PC-9 (cell line): ENCODE measurements at regions not wholly inside any gene's neighbourhood (a gene's known extent, or its start where the extent isn't known, plus 50 kb on each side); places are given as distances from the start of the nearest gene placed in this dataset.

Experiments
- BruUV-seq: library from RNA; stranded (reverse); fragments of 400-500 nt; replicated peaks from 2 replicates; lab custom pipeline; 2021; lab: Mats Ljungman, UMichigan
- CTCF ChIA-PET: fragments of 300-600 bp; sonication (Branson Sonifier 250); formaldehyde crosslinking; loops from one replicate; lab custom pipeline; 2022; ENCODE audit warnings: antibody characterized with exemption; lab: Charles Lee
- POLR2A ChIA-PET: fragments of 300-600 bp; sonication (Branson Sonifier 250); formaldehyde crosslinking; loops from one replicate; lab custom pipeline; 2022; ENCODE audit warnings: antibody characterized with exemption; ENCODE audit not compliant: unreplicated experiment; lab: Charles Lee
- DNase-seq, 2 experiments: peaks; one replicate each; pipeline versions ENCODE4 v3.0.0 to v3.0.0-alpha.2; 2015 to 2022; ENCODE audit warnings: mixed read lengths in 1 of 2
- H2AFZ ChIP-seq: fragments of 200-600 bp; sonication (generic); 2 replicates; pipeline ENCODE4 v1.8.1; 2017; ENCODE audit warnings: antibody characterized with exemption
- H3F3A ChIP-seq: fragments of 200-600 bp; sonication (generic); 2 replicates; pipeline ENCODE4 v1.8.1; 2017; ENCODE audit warnings: antibody characterized with exemption, mild to moderate bottlenecking, low read depth; ENCODE audit not compliant: insufficient read depth
- H3K27ac ChIP-seq: fragments of 200-600 bp; sonication (generic); 2 replicates; pipeline ENCODE4 v1.6.1; 2016; ENCODE audit warnings: mixed run types
- H3K27me3 ChIP-seq: fragments of 200-600 bp; sonication (generic); 2 replicates; pipeline ENCODE4 v1.6.1; 2016; ENCODE audit warnings: low read depth, mixed run types; ENCODE audit not compliant: insufficient read depth
- H3K36me3 ChIP-seq: fragments of 200-600 bp; sonication (generic); 2 replicates; pipeline ENCODE4 v1.6.1; 2016; ENCODE audit warnings: low read depth, mixed run types
- H3K4me1 ChIP-seq: fragments of 200-600 bp; sonication (generic); replicated peaks from 2 replicates; pipeline ENCODE4 v1.6.1; 2016; ENCODE audit warnings: mixed run types; ENCODE audit not compliant: insufficient read depth
- H3K4me2 ChIP-seq: fragments of 200-600 bp; sonication (generic); 2 replicates; pipeline ENCODE4 v1.6.1; 2017; ENCODE audit warnings: mixed run types
- H3K4me3 ChIP-seq: fragments of 200-600 bp; sonication (generic); 2 replicates; pipeline ENCODE4 v1.6.1; 2016; ENCODE audit warnings: mixed run types
- H3K79me2 ChIP-seq: fragments of 200-600 bp; sonication (generic); 2 replicates; pipeline ENCODE4 v1.6.1; 2017; ENCODE audit warnings: low read depth, mixed run types
- H3K9me2 ChIP-seq: fragments of 200-600 bp; sonication (generic); 2 replicates; pipeline ENCODE4 v1.8.1; 2017; ENCODE audit warnings: mild to moderate bottlenecking; ENCODE audit not compliant: insufficient read depth
- H3K9me3 ChIP-seq: fragments of 200-600 bp; sonication (generic); 2 replicates; pipeline ENCODE4 v1.8.1; 2016; ENCODE audit warnings: low read depth; ENCODE audit not compliant: insufficient read depth
- H4K20me1 ChIP-seq: fragments of 200-600 bp; sonication (generic); 2 replicates; pipeline ENCODE4 v1.8.1; 2017; ENCODE audit not compliant: insufficient read depth
- CTCF ChIP-seq: fragments of 200-600 bp; sonication (generic); conservative IDR thresholded peaks from 2 replicates; pipeline ENCODE4 v1.6.1; 2017; ENCODE audit warnings: mixed run types, antibody characterized with exemption, mild to moderate bottlenecking, moderate library complexity
- EZH2 ChIP-seq: fragments of 200-600 bp; sonication (generic); IDR thresholded peaks from 2 replicates; pipeline ENCODE4 v1.8.0; 2017; ENCODE audit warnings: antibody characterized with exemption, low read depth
- intact Hi-C: fragments of 100-400 bp; cut with micrococcal nuclease; formaldehyde crosslinking; loops from one replicate; pipeline ENCODE4 v1.10.0; 2022; ENCODE audit not compliant: unreplicated experiment

- ChIA-PET CTCF (no interaction called here), POLR2A (no interaction called here)
- Histone ChIP-seq H3K4me1 (no peaks in the 10 kb centered on the region), H3K27ac (no peak overlapping the region), H4K20me1 (no peaks in the 10 kb centered on the region), H3F3A (no peaks in the 10 kb centered on the region), H3K4me2 (no peak overlapping the region), H3K9me2 (no peaks in the 10 kb centered on the region), H3K27me3 (peaks cover 72% of the 10 kb centered on the region), H3K79me2 (no peaks in the 10 kb centered on the region), H2AFZ (no peak overlapping the region), H3K36me3 (no peaks in the 10 kb centered on the region), H3K4me3 (no peak overlapping the region), H3K9me3 (no peaks in the 10 kb centered on the region)
- no peak for DNase-seq
- TF ChIP-seq CTCF: no peak
- no peak for TF ChIP-seq EZH2
- BruUV-seq: no TSS peak
- intact Hi-C loops: no loop called here
Measured at GRCh38 chr9:134231330-134231745, 67.0 kb upstream of the RNU6ATAC start.

DNA sequence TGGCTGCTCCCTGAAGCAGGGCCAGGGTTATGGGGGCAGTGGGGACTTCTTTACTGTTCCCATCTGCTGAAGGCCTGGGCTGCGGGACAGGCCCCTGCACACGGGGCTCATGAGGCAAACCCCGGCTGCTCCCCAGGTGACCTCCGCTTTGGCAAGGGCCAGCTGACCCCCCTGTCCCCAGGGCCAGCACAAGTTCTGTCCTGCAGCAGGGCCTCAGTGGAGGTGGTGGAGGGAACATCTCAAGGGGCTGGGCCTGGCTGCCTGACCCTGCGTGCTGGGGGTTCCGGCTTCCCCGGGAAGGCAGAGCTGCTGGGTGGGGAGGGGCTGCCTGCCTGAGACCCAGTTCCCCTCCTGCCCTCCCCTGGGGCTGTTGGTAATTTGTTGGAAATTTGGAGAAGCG lies 67.4 kb upstream of the RNU6ATAC start:
- ChIA-PET CTCF (no interaction called here), POLR2A (no interaction called here)
- no peaks in the 10 kb centered on the region for H4K20me1 ChIP-seq
- no peaks in the 10 kb centered on the region for H3F3A ChIP-seq
- no peak overlapping the region for H3K4me2 ChIP-seq
- no peaks in the 10 kb centered on the region for H3K4me1 ChIP-seq
- H3K27me3 ChIP-seq: peaks cover 68% of the 10 kb centered on the region
- no peak overlapping the region for H2AFZ ChIP-seq
- no peak for DNase-seq
- no peaks in the 10 kb centered on the region for H3K36me3 ChIP-seq
- H3K27ac ChIP-seq: no peak overlapping the region
- no peak overlapping the region for H3K4me3 ChIP-seq
- H3K9me2 ChIP-seq: no peaks in the 10 kb centered on the region
- BruUV-seq: no TSS peak
- H3K79me2 ChIP-seq: no peaks in the 10 kb centered on the region
- H3K9me3 ChIP-seq: no peaks in the 10 kb centered on the region
- TF ChIP-seq CTCF (no peak), EZH2 (no peak)
- intact Hi-C loops: no loop called here

DNA sequence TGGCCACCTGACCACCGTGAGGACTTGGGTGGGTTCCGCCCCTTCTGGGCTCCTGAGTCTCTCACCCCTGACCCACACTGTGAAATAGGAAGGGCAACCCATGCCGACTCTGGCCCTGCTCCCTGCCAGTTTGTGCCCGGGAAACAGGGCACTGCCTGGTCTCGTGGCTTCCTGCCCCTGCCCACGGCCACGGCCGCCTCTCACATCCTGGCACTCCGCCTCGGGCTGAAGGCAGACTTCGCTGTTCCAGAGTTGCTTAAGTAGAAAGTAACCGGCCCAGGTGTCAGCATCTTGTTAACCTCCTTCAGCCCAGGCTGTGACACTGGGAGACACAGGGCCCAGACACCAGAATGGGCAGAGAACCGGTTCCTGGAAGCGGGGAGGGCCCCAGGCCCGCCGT lies 68.7 kb upstream of the RNU6ATAC start:
- ChIA-PET POLR2A (no interaction called here), CTCF (no interaction called here)
- no TSS peak for BruUV-seq
- H3K27ac ChIP-seq: no peak overlapping the region
- TF ChIP-seq EZH2: no peak
- TF ChIP-seq CTCF: no peak
- no peak overlapping the region for H2AFZ ChIP-seq
- no peaks in the 10 kb centered on the region for H4K20me1 ChIP-seq
- H3F3A ChIP-seq: no peaks in the 10 kb centered on the region
- H3K9me2 ChIP-seq: no peaks in the 10 kb centered on the region
- no peak overlapping the region for H3K4me2 ChIP-seq
- no peak for DNase-seq
- H3K4me1 ChIP-seq: no peaks in the 10 kb centered on the region
- no peak overlapping the region for H3K4me3 ChIP-seq
- no peaks in the 10 kb centered on the region for H3K9me3 ChIP-seq
- H3K36me3 ChIP-seq: no peaks in the 10 kb centered on the region
- intact Hi-C loops: no loop called here
- H3K79me2 ChIP-seq: no peaks in the 10 kb centered on the region
- H3K27me3 ChIP-seq: peaks cover 55% of the 10 kb centered on the region
